OCI-LY7 (cell line): ENCODE measurements at regions not wholly inside any gene's neighbourhood (a gene's known extent, or its start where the extent isn't known, plus 50 kb on each side); places are given as distances from the start of the nearest gene placed in this dataset.

ENCODE experiments used
- BruUV-seq: library from RNA; stranded (reverse); fragments of 400-500 nt; replicated peaks from 2 replicates; lab custom pipeline; 2021; lab: Mats Ljungman, UMichigan
- CTCF ChIA-PET: fragments of 300-600 bp; sonication (Branson Sonifier 250); formaldehyde crosslinking; loops from one replicate; lab custom pipeline; 2022; ENCODE audit warnings: antibody characterized with exemption; ENCODE audit not compliant: unreplicated experiment; lab: Charles Lee
- POLR2A ChIA-PET: fragments of 300-600 bp; sonication (Branson Sonifier 250); formaldehyde crosslinking; loops from one replicate; lab custom pipeline; 2022; ENCODE audit warnings: antibody characterized with exemption; lab: Charles Lee
- DNase-seq: peaks from one replicate; pipeline ENCODE4 v3.0.0-alpha.2; 2015; ENCODE audit warnings: low spot score
- H2AFZ ChIP-seq: fragments of 200-600 bp; sonication (generic), shearing (Covaris generic); 2 replicates; pipeline ENCODE4 v1.6.1; 2014; ENCODE audit warnings: mild to moderate bottlenecking, antibody characterized with exemption, low read length, moderate library complexity
- H3K27ac ChIP-seq: fragments of 200-600 bp; sonication (generic); 2 replicates; pipeline ENCODE4 v1.5.1; 2014; ENCODE audit warnings: mixed run types, low read depth, mild to moderate bottlenecking, moderate library complexity, low read length, inconsistent platforms; ENCODE audit not compliant: poor library complexity, severe bottlenecking
- H3K36me3 ChIP-seq: fragments of 200-600 bp; sonication (generic); 2 replicates; pipeline ENCODE4 v1.6.1; 2014; ENCODE audit warnings: mild to moderate bottlenecking, antibody characterized with exemption, low read length, moderate library complexity, mixed read lengths; ENCODE audit not compliant: insufficient read depth
- H3K4me1 ChIP-seq: fragments of 200-600 bp; sonication (generic); 2 replicates; pipeline ENCODE4 v1.5.1; 2014; ENCODE audit warnings: mild to moderate bottlenecking, low read length; ENCODE audit not compliant: insufficient read depth, poor library complexity, severe bottlenecking
- H3K4me2 ChIP-seq: fragments of 200-600 bp; sonication (generic); 2 replicates; pipeline ENCODE4 v1.6.1; 2014; ENCODE audit warnings: mild to moderate bottlenecking, low read length
- H3K4me3 ChIP-seq: fragments of 200-600 bp; sonication (generic); 2 replicates; pipeline ENCODE4 v1.5.1; 2014; ENCODE audit warnings: mild to moderate bottlenecking, low read depth, low read length; ENCODE audit not compliant: poor library complexity, severe bottlenecking
- H3K79me2 ChIP-seq: fragments of 200-600 bp; sonication (generic); 2 replicates; pipeline ENCODE4 v1.6.1; 2016; ENCODE audit warnings: low read depth, mild to moderate bottlenecking, low read length, moderate library complexity, mixed read lengths; ENCODE audit not compliant: insufficient read depth
- H3K9me2 ChIP-seq: fragments of 200-600 bp; sonication (generic); 2 replicates; pipeline ENCODE4 v1.6.1; 2016; ENCODE audit warnings: mild to moderate bottlenecking, low read length, mixed read lengths; ENCODE audit not compliant: insufficient read depth
- H3K9me3 ChIP-seq: fragments of 200-600 bp; sonication (generic); 2 replicates; pipeline ENCODE4 v1.6.1; 2014; ENCODE audit warnings: mild to moderate bottlenecking, mixed run types, low read length, mixed read lengths
- H4K20me1 ChIP-seq: fragments of 200-600 bp; sonication (generic); 2 replicates; pipeline ENCODE4 v1.6.1; 2014; ENCODE audit warnings: mild to moderate bottlenecking, antibody characterized with exemption, low read length, moderate library complexity, mixed read lengths; ENCODE audit not compliant: insufficient read depth
- CTCF ChIP-seq: fragments of 200-600 bp; sonication (generic); conservative IDR thresholded peaks from 2 replicates; pipeline ENCODE4 v1.5.1; 2014; ENCODE audit warnings: mild to moderate bottlenecking, antibody characterized with exemption, low read length, moderate library complexity, mixed read lengths
- EZH2phosphoT487 ChIP-seq: fragments of 200-600 bp; sonication (generic); IDR thresholded peaks from 2 replicates; pipeline ENCODE4 v1.6.1; 2018; ENCODE audit warnings: low read depth, borderline replicate concordance, mild to moderate bottlenecking, mixed run types, antibody characterized with exemption, low read length, moderate library complexity, mixed read lengths
- intact Hi-C: fragments of 100-400 bp; cut with micrococcal nuclease; formaldehyde crosslinking; loops from one replicate; pipeline ENCODE4 v1.10.0; 2022; ENCODE audit not compliant: unreplicated experiment

- Histone ChIP-seq H3K9me2 (no peaks in the 10 kb centered on the region), H3K4me1 (no peaks in the 10 kb centered on the region), H3K27ac (no peak overlapping the region), H3K4me3 (no peak overlapping the region), H2AFZ (no peak overlapping the region), H3K36me3 (no peaks in the 10 kb centered on the region), H3K79me2 (no peaks in the 10 kb centered on the region), H3K9me3 (no peaks in the 10 kb centered on the region), H3K4me2 (no peak overlapping the region), H4K20me1 (no peaks in the 10 kb centered on the region)
- CTCF ChIA-PET = no interaction called here
- no peak for TF ChIP-seq CTCF
- no peak for TF ChIP-seq EZH2phosphoT487
- intact Hi-C loops = no loop called here
- no peak for DNase-seq
- POLR2A ChIA-PET = interaction anchor here (0.7 kb wide), 1 partner anchor 13 kb away, joined by 3 read pairs; no protein-coding TSS in a partner anchor
- no TSS peak for BruUV-seq
Observed at GRCh38 chr2:21772624-21773023, 648.9 kb downstream of the TDRD15 start.

GRCh38 chr2:21773168-21773567 is 649.4 kb downstream of the TDRD15 start:
- no peaks in the 10 kb centered on the region for H3K4me1 ChIP-seq
- TF ChIP-seq EZH2phosphoT487 (no peak), CTCF (no peak)
- intact Hi-C loops = no loop called here

GRCh38 chr2:21774691-21775368 is 651.1 kb downstream of the TDRD15 start:
- BruUV-seq = no TSS peak
- Histone ChIP-seq H4K20me1 (no peaks in the 10 kb centered on the region), H3K4me1 (no peaks in the 10 kb centered on the region), H3K79me2 (no peaks in the 10 kb centered on the region), H3K36me3 (no peaks in the 10 kb centered on the region), H3K4me3 (no peak overlapping the region), H3K9me2 (no peaks in the 10 kb centered on the region), H3K27ac (no peak overlapping the region), H2AFZ (no peak overlapping the region), H3K4me2 (no peak overlapping the region), H3K9me3 (no peaks in the 10 kb centered on the region)
- ChIA-PET CTCF (no interaction called here), POLR2A (interaction anchor here (0.6 kb wide), 1 partner anchor 69 kb away, joined by 3 read pairs; no protein-coding TSS in a partner anchor)
- DNase-seq = no peak
- TF ChIP-seq EZH2phosphoT487 (no peak), CTCF (no peak)
- intact Hi-C loops = no loop called here

More at GRCh38 chr2:21773168-21773567, 649.4 kb downstream of the TDRD15 start:
- DNase-seq = no peak
- Histone ChIP-seq H3K4me2 (no peak overlapping the region), H3K9me3 (no peaks in the 10 kb centered on the region), H3K79me2 (no peaks in the 10 kb centered on the region), H4K20me1 (no peaks in the 10 kb centered on the region), H3K27ac (no peak overlapping the region), H2AFZ (no peak overlapping the region), H3K9me2 (no peaks in the 10 kb centered on the region), H3K4me3 (no peak overlapping the region), H3K36me3 (no peaks in the 10 kb centered on the region)
- no TSS peak for BruUV-seq
- CTCF ChIA-PET = no interaction called here
- POLR2A ChIA-PET = no interaction called here
